Stomach (tissue), 4 donors: ENCODE measurements at regions not wholly inside any gene's neighbourhood (a gene's known extent, or its start where the extent isn't known, plus 50 kb on each side); places are given as distances from the start of the nearest gene placed in this dataset.

ENCODE experiments used
- CTCF ChIP-seq, 7 experiments: fragments of 450-650 bp in 4 of 7; fragments of 200-600 bp in 3 of 7; sonication (generic) in 3 of 7; IDR thresholded peaks; one replicate each; pipeline ENCODE4 v1.5.1; 2016 to 2019; ENCODE audit warnings: antibody characterized with exemption in 7 of 7, control low read depth in 2 of 7, mild to moderate bottlenecking in 1 of 7
- EP300 ChIP-seq: sonication (generic); formaldehyde crosslinking; IDR thresholded peaks from one replicate; pipeline ENCODE4 v1.6.1; 2017; ENCODE audit warnings: antibody characterized with exemption
- POLR2A ChIP-seq, 4 donors: fragments of 450-650 bp; IDR thresholded peaks; one replicate each; pipeline ENCODE4 v1.6.1; 2016; ENCODE audit warnings: antibody characterized with exemption in 4 of 4, control low read depth in 2 of 4, mild to moderate bottlenecking in 1 of 4, moderate library complexity in 1 of 4

GRCh38 chr6:137357263-137357947 lies 136.8 kb downstream of the OLIG3 start:
- TF ChIP-seq EP300 (no peak), POLR2A (IDR thresholded peaks at IDR 0.05) (no peak), CTCF (IDR thresholded peaks at IDR 0.05) (no peak)
